Kidney epithelial cell (primary cell): ENCODE measurements at regions not wholly inside any gene's neighbourhood (a gene's known extent, or its start where the extent isn't known, plus 50 kb on each side); places are given as distances from the start of the nearest gene placed in this dataset.

Experiments
- DNase-seq: peaks from one replicate; pipeline ENCODE4 v3.0.0-alpha.2; 2010; ENCODE audit warnings: low read depth
- H3K27me3 ChIP-seq: 2 replicates; pipeline ENCODE4 v1.6.0; 2011; ENCODE audit warnings: low read length; ENCODE audit not compliant: control insufficient read depth, insufficient read depth
- H3K36me3 ChIP-seq: 2 replicates; pipeline ENCODE4 v1.5.1; 2011; ENCODE audit warnings: low read length; ENCODE audit not compliant: control insufficient read depth, insufficient read depth
- H3K4me3 ChIP-seq: 2 replicates; pipeline ENCODE4 v1.5.1; 2011; ENCODE audit warnings: low read depth, mild to moderate bottlenecking, control low read depth, low read length
- CTCF ChIP-seq: IDR thresholded peaks from 2 replicates; pipeline ENCODE4 v1.5.1; 2011; ENCODE audit warnings: mild to moderate bottlenecking, moderate library complexity, low read length, control low read depth, inconsistent platforms; ENCODE audit not compliant: insufficient read depth, poor library complexity, severe bottlenecking

- H3K4me3 ChIP-seq: no peak overlapping the region
- H3K36me3 ChIP-seq: no peaks in the 10 kb centered on the region
- H3K27me3 ChIP-seq: no peaks in the 10 kb centered on the region
- no peak for TF ChIP-seq CTCF
- no peak for DNase-seq
Observed at GRCh38 chr16:76956841-76957240, 234.1 kb upstream of the MON1B start.

GRCh38 chr16:76959166-76959565 is 231.8 kb upstream of the MON1B start:
- no peaks in the 10 kb centered on the region for H3K36me3 ChIP-seq
- TF ChIP-seq CTCF: no peak
- H3K27me3 ChIP-seq: no peaks in the 10 kb centered on the region
- no peak for DNase-seq
- H3K4me3 ChIP-seq: no peak overlapping the region

GRCh38 chr16:76963614-76964315 is 227.2 kb upstream of the MON1B start:
- Histone ChIP-seq H3K4me3 (no peak overlapping the region), H3K27me3 (no peaks in the 10 kb centered on the region), H3K36me3 (no peaks in the 10 kb centered on the region)
- no peak for DNase-seq
- no peak for TF ChIP-seq CTCF

DNA sequence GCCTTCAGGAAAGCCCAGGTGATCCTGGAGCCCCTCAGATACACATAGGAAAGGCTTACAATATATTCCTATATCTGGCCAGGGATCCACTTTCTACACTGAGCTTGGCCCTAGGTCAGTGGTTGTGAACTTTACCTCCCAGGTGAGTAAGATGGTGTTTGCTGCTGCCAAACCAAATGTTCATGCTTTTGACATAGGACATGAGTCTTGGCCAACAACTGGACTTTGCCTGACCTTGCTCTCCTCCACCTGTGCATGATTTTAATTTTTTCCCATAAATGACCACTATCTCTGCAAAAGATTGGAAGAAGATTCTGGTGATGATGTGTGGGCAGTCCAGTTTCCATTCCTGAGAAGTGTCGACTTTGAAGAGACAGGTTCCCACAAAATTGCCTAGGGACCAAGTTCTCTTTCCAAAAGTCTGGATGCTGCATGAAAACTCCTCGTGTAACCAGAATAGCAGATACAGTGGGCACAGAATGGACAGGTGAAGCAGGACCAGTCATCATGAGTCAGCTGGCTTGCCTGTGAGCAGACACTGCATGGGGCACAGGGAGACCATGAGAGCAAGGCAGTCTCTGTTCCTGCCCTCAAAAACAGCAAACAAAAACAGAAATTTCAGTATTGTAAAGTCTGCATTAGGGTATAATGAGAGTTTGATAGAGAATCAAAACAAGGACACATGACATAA is 226.4 kb upstream of the MON1B start:
- DNase-seq: no peak
- Histone ChIP-seq H3K4me3 (no peak overlapping the region), H3K27me3 (no peaks in the 10 kb centered on the region), H3K36me3 (no peaks in the 10 kb centered on the region)
- TF ChIP-seq CTCF: no peak

- H3K36me3 ChIP-seq: no peaks in the 10 kb centered on the region
- no peak overlapping the region for H3K4me3 ChIP-seq
- TF ChIP-seq CTCF: no peak
- no peaks in the 10 kb centered on the region for H3K27me3 ChIP-seq
- no peak for DNase-seq
Observed at GRCh38 chr16:76970087-76970744, 220.8 kb upstream of the MON1B start.
